HepG2 (cell line): ENCODE measurements at regions not wholly inside any gene's neighbourhood (a gene's known extent, or its start where the extent isn't known, plus 50 kb on each side); places are given as distances from the start of the nearest gene placed in this dataset.

Experiments
- BHLHE40 ChIP-seq: IDR thresholded peaks from 2 replicates; pipeline ENCODE4 v1.6.1; 2011; ENCODE audit warnings: low read length, improper control_type of control experiment
- CEBPB ChIP-seq: IDR thresholded peaks from 2 replicates; pipeline ENCODE4 v1.6.1; 2011; ENCODE audit warnings: low read depth, low read length, improper control_type of control experiment, borderline replicate concordance
- EZH2 ChIP-seq: conservative IDR thresholded peaks from 2 replicates; pipeline ENCODE4 v1.6.1; 2012; ENCODE audit warnings: mild to moderate bottlenecking, low read depth, low read length, moderate library complexity
- KLF16 ChIP-seq, 2 experiments: sonication (generic) in 1 of 2; formaldehyde crosslinking in 1 of 2; IDR thresholded peaks; 2 replicates each; pipeline versions ENCODE4 v1.6.1 to v1.8.0; 2016 to 2023; ENCODE audit warnings: missing genetic modification reagents in 2 of 2, missing compliant biosample characterization in 1 of 2
- SRF ChIP-seq: IDR thresholded peaks from 2 replicates; pipeline ENCODE4 v1.6.1; 2011; ENCODE audit warnings: mild to moderate bottlenecking, low read depth, low read length, moderate library complexity

GRCh38 chr7:68724965-68725364 is 873.3 kb upstream of the AUTS2 start:
- TF ChIP-seq KLF16 (CRISPR knock-in tag; IDR thresholded peaks at IDR 0.05): no peak
- no peak for TF ChIP-seq CEBPB
- TF ChIP-seq EZH2: no peak
- TF ChIP-seq BHLHE40: no peak
- TF ChIP-seq SRF: no peak
